ENCODE measurements at regions not wholly inside any gene's neighbourhood (a gene's known extent, or its start where the extent isn't known, plus 50 kb on each side); places are given as distances from the start of the nearest gene placed in this dataset.

- intact Hi-C loops (cut with micrococcal nuclease): no loop called here
- H3K36me3 ChIP-seq (ENCODE audit: control insufficient read depth, insufficient read depth, low read length): no peaks in the 10 kb centered on the region
- H3K4me1 ChIP-seq (replicated peaks in 1 of 2; ENCODE audit: control insufficient read depth in 2 of 2, insufficient read depth in 2 of 2, low read length in 2 of 2): no peaks in the 10 kb centered on the region
- H4K20me1 ChIP-seq (replicated peaks; ENCODE audit: control insufficient read depth, insufficient read depth, low read length): no peaks in the 10 kb centered on the region
- no peak overlapping the region for H2AFZ ChIP-seq (ENCODE audit: low read depth, low read length)
- no peak overlapping the region for H3K27ac ChIP-seq (ENCODE audit: extremely low read depth, low read depth, low read length)
- H3K79me2 ChIP-seq (ENCODE audit: control insufficient read depth, insufficient read depth, low read length): no peaks in the 10 kb centered on the region
- no peaks in the 10 kb centered on the region for H3K9me1 ChIP-seq (ENCODE audit: control insufficient read depth, insufficient read depth, low read length)
- in situ Hi-C loops (cut with MboI): no loop called here
- H3K9me3 ChIP-seq (replicated peaks; ENCODE audit: control insufficient read depth, insufficient read depth, low read depth, low read length): no peaks in the 10 kb centered on the region
- no TSS peak for BruUV-seq (replicated peaks)
- TF ChIP-seq ZNF324 (CRISPR knock-in tag; IDR thresholded peaks at IDR 0.05) (no peak), ARID2 (IDR thresholded peaks at IDR 0.05) (no peak), CEBPG (CRISPR knock-in tag; IDR thresholded peaks at IDR 0.05) (no peak), CEBPG (tag; conservative IDR thresholded peaks at IDR 0.05 in 1 of 2, IDR thresholded peaks at IDR 0.05 in 1 of 2) (no peak), ZNF274 (IDR thresholded peaks at IDR 0.05; ENCODE audit: borderline replicate concordance, low read depth, low read length) (no peak)
- no peak overlapping the region for H3K4me3 ChIP-seq
- POLR2A ChIA-PET: no interaction called here
- ATAC-seq: no peak
- 5% methylated on average over 8 of the region's 8 CpGs for WGBS (ENCODE audit: insufficient coverage, low coverage, missing lambda C conversion rate)
- no peak for FAIRE-seq
- H3K4me2 ChIP-seq (ENCODE audit: insufficient read depth, low read length): no peak overlapping the region
- no peak for DNase-seq (ENCODE audit: extremely low read depth in 1 of 4, low spot score in 3 of 4)
- peaks cover 0 to 11% of the 10 kb centered on the region in 2 experiments; a peak in 2 of 5 replicates for H3K27me3 ChIP-seq (ENCODE audit: control insufficient read depth in 2 of 2, insufficient read depth in 2 of 2, low read length in 2 of 2)
- no peak overlapping the region for H3K9ac ChIP-seq (ENCODE audit: insufficient read depth in 1 of 2, low read depth in 2 of 2, low read length in 2 of 2)
- CTCF ChIA-PET (ENCODE audit: low intra/inter-chr PET ratio): no interaction called here
Observed at GRCh38 chr2:236915726-236916125, 170.0 kb upstream of the COPS8 start.

- FAIRE-seq (no peak), DNase-seq (ENCODE audit: extremely low read depth in 1 of 4, low spot score in 3 of 4) (no peak), ATAC-seq (no peak)
- no peaks in the 10 kb centered on the region for H3K36me3 ChIP-seq (ENCODE audit: control insufficient read depth, insufficient read depth, low read length)
- no peak overlapping the region for H2AFZ ChIP-seq (ENCODE audit: low read depth, low read length)
- H3K9ac ChIP-seq (ENCODE audit: insufficient read depth in 1 of 2, low read depth in 2 of 2, low read length in 2 of 2): no peak overlapping the region
- H4K20me1 ChIP-seq (replicated peaks; ENCODE audit: control insufficient read depth, insufficient read depth, low read length): no peaks in the 10 kb centered on the region
- peaks cover 0 to 11% of the 10 kb centered on the region in 2 experiments; a peak in 2 of 5 replicates for H3K27me3 ChIP-seq (ENCODE audit: control insufficient read depth in 2 of 2, insufficient read depth in 2 of 2, low read length in 2 of 2)
- BruUV-seq (replicated peaks): no TSS peak
- H3K4me2 ChIP-seq (ENCODE audit: insufficient read depth, low read length): no peak overlapping the region
- no peaks in the 10 kb centered on the region for H3K4me1 ChIP-seq (replicated peaks in 1 of 2; ENCODE audit: control insufficient read depth in 2 of 2, insufficient read depth in 2 of 2, low read length in 2 of 2)
- POLR2A ChIA-PET: interaction anchor here (0.6 kb wide), 1 partner anchor 87 kb away, joined by 3 read pairs; no protein-coding TSS in a partner anchor
- intact Hi-C loops (cut with micrococcal nuclease): no loop called here
- TF ChIP-seq YY1 (IDR thresholded peaks at IDR 0.05; ENCODE audit: borderline replicate concordance in 1 of 3, control insufficient read depth in 1 of 3, extremely low read depth in 1 of 3, insufficient read depth in 3 of 3, insufficient read length in 1 of 3, insufficient replicate concordance in 2 of 3, low read depth in 1 of 3, low read length in 2 of 3) (no peak), HDAC6 (IDR thresholded peaks at IDR 0.05; ENCODE audit: low read depth, low read length) (no peak)
- H3K9me3 ChIP-seq (replicated peaks; ENCODE audit: control insufficient read depth, insufficient read depth, low read depth, low read length): no peaks in the 10 kb centered on the region
- in situ Hi-C loops (cut with MboI): no loop called here
- H3K27ac ChIP-seq (ENCODE audit: extremely low read depth, low read depth, low read length): no peak overlapping the region
- CTCF ChIA-PET (ENCODE audit: low intra/inter-chr PET ratio): no interaction called here
- WGBS (ENCODE audit: insufficient coverage, low coverage, missing lambda C conversion rate): 0% methylated on average over 3 of the region's 3 CpGs
- no peaks in the 10 kb centered on the region for H3K9me1 ChIP-seq (ENCODE audit: control insufficient read depth, insufficient read depth, low read length)
- no peak overlapping the region for H3K4me3 ChIP-seq
- H3K79me2 ChIP-seq (ENCODE audit: control insufficient read depth, insufficient read depth, low read length): no peaks in the 10 kb centered on the region
Observed at GRCh38 chr2:236916181-236916580, 169.5 kb upstream of the COPS8 start.

Data from K562 (cell line).